ENCODE measurements at regions not wholly inside any gene's neighbourhood (a gene's known extent, or its start where the extent isn't known, plus 50 kb on each side); places are given as distances from the start of the nearest gene placed in this dataset.

- TF ChIP-seq CTCF (conservative IDR thresholded peaks at IDR 0.05) (no peak), EZH2 (IDR thresholded peaks at IDR 0.05; ENCODE audit: low read depth) (no peak)
These were observed 155.2 kb downstream of the FAM43A start for GRCh38 chr3:194840661-194841514.
